Liver (tissue), 3 donors: ENCODE measurements at regions not wholly inside any gene's neighbourhood (a gene's known extent, or its start where the extent isn't known, plus 50 kb on each side); places are given as distances from the start of the nearest gene placed in this dataset.

Experiments used
- ATF3 ChIP-seq: IDR thresholded peaks from 2 replicates; pipeline ENCODE4 v1.6.1; 2016; ENCODE audit warnings: antibody characterized with exemption
- CTCF ChIP-seq: fragments of 150-350 bp; IDR thresholded peaks from 2 replicates; pipeline ENCODE4 v1.5.1; 2017; ENCODE audit warnings: improper control_type of control experiment, low read depth, low read length; ENCODE audit not compliant: missing input control
- EGR1 ChIP-seq, 2 donors: IDR thresholded peaks; 2 replicates each; pipeline ENCODE4 v1.6.1; 2016 to 2018; ENCODE audit warnings: antibody characterized with exemption in 2 of 2, low read depth in 2 of 2
- FOXA1 ChIP-seq: IDR thresholded peaks from 2 replicates; pipeline ENCODE4 v1.6.1; 2016; ENCODE audit warnings: antibody characterized with exemption
- GABPA ChIP-seq, 2 donors: IDR thresholded peaks in 1 of 2; conservative IDR thresholded peaks in 1 of 2; 2 replicates each; pipeline ENCODE4 v1.6.1; 2016; ENCODE audit warnings: antibody characterized with exemption in 2 of 2, mild to moderate bottlenecking in 1 of 2, moderate library complexity in 1 of 2
- JUND ChIP-seq, 2 donors: IDR thresholded peaks; 2 replicates each; pipeline ENCODE4 v1.6.1; 2016; ENCODE audit warnings: antibody characterized with exemption in 2 of 2
- MAX ChIP-seq: IDR thresholded peaks from 2 replicates; pipeline ENCODE4 v1.6.1; 2016; ENCODE audit warnings: antibody characterized with exemption
- RAD21 ChIP-seq, 2 donors: IDR thresholded peaks; 2 replicates each; pipeline ENCODE4 v1.6.1; 2016; ENCODE audit warnings: antibody characterized with exemption in 2 of 2, mild to moderate bottlenecking in 2 of 2
- REST ChIP-seq: IDR thresholded peaks from 2 replicates; pipeline ENCODE4 v1.6.1; 2016; ENCODE audit warnings: antibody characterized with exemption, mild to moderate bottlenecking
- SP1 ChIP-seq: IDR thresholded peaks from 2 replicates; pipeline ENCODE4 v1.6.1; 2018; ENCODE audit warnings: antibody characterized with exemption, mild to moderate bottlenecking
- TAF1 ChIP-seq: conservative IDR thresholded peaks from 2 replicates; pipeline ENCODE4 v1.6.1; 2016; ENCODE audit warnings: antibody characterized with exemption, mild to moderate bottlenecking
- YY1 ChIP-seq: IDR thresholded peaks from 2 replicates; pipeline ENCODE4 v1.6.1; 2016; ENCODE audit warnings: antibody characterized with exemption, mild to moderate bottlenecking
- ZBTB33 ChIP-seq: IDR thresholded peaks from 2 replicates; pipeline ENCODE4 v1.6.1; 2016; ENCODE audit warnings: antibody characterized with exemption
- donor health status: healthy.
- donor health status: healthy.

GRCh38 chr10:6356280-6356793, 153.6 kb downstream of the PFKFB3 start:
- TF ChIP-seq CTCF (no peak), YY1 (no peak), FOXA1 (no peak), GABPA (IDR thresholded peaks at IDR 0.05 in 1 of 2, conservative IDR thresholded peaks at IDR 0.05 in 1 of 2) (no peak), JUND (IDR thresholded peaks at IDR 0.05) (no peak), REST (no peak), MAX (no peak), SP1 (no peak), ZBTB33 (no peak), EGR1 (IDR thresholded peaks at IDR 0.05; ENCODE audit: low read depth in 2 of 2) (no peak), TAF1 (no peak), ATF3 (no peak), RAD21 (IDR thresholded peaks at IDR 0.05) (no peak)
